CD4-positive, alpha-beta T cell treated with Interleukin-6 at 100 ng/mL for 8 hours (primary cell): ENCODE measurements at regions not wholly inside any gene's neighbourhood (a gene's known extent, or its start where the extent isn't known, plus 50 kb on each side); places are given as distances from the start of the nearest gene placed in this dataset.

Source experiments
- DNase-seq: peaks from one replicate; pipeline ENCODE4 v3.0.0-alpha.2; 2020; ENCODE audit warnings: mixed read lengths, low spot score

DNA sequence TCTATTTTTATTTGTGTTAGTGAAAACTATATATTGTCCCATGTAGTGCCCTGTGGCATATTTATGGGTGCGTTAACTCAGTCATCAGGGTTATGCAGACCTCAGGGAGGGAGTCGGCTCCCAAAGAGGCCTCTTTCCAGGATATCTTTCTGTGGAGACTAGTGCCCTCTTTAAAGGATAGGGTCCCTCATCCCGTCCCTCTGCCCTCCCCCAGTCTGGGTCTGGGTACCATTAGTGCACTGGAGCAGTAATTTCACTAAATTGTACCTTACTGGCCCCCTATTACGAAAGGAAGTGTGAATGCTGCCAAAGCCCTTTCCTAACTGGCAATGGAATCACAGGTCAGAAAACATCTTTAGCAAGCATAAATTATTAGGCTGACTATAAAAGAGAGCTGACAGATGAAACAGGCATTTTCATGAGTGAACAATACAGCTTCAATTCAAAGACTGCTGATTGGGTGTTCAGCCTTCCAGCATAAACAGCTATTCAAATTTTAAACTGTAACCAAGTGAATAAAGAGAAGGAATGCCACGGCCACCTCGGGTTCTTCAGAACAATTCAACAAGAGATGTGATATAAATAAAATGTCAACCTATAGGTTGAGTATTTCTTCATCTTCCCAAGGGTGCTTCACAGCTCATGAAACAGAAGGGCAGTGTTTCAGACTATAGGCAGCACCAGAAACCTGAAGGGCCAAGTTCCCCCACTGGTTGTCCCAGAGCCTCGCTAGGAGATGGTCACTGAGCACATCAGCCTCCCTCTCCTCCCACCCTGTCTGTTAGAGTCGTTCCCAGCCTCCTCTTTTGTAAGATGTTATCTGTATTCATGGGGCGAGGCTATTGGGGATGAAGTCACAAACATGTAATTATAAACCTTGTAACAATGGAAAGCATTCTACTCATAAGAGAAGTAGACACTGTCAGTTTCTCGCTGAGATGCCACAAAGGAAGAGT is 318.7 kb downstream of the TMEM161B start:
- DNase-seq = no peak

DNA sequence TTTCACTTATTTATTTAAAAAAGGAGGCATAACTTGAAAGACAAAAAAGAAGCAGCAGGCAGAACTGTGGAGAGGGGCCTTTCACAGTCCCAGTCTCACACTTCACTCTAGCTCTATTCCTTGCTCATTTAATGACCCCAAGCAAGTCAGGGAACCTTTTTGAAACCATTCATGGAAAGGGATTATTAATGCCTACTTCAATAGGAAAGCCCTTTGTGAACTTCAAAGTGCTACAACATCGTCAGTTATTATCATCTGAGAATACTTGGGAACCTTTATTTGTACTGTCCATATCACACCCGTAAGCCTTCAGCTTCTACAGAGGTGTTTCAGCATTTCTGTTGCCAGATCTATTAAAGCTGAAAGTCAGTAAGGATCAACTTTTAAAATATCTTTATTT is 320.2 kb downstream of the TMEM161B start:
- no peak for DNase-seq

DNA sequence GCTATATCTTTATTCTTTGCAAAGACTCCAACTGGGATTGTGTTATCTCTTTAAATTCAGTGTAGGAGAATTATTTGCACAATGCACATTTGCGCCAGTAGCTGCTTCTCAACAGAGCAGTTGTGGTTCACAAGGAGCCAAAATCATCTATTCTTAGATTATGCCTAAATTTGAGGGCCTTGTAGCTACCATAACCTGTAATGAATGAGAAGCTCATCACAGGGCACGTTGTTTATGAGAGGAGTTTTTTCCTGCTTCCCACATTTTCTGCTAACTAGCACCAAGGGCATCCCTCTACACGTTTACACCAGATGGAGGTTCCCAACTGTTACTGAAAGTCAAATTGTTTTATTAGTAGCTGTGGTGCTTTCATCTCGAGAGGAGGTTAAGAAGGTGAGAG is 322.4 kb downstream of the TMEM161B start:
- DNase-seq = no peak

DNA sequence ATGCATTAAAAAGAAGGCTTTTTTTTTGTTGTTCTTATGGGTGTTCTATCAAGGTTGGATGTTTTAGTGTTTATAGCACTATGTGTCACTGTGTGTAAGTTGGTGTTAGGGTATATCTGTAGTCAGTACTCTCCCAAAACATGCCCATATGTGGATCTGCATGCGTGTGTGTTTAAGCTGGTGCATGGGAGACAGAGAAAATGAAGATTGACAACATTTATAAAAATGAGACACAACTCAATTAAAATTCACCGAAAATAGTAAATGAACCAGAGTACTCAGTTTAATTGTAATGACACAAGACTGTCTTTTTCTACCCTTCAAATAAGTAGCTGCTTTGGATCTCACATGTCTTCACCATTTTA is 323.4 kb downstream of the TMEM161B start:
- no peak for DNase-seq

DNA sequence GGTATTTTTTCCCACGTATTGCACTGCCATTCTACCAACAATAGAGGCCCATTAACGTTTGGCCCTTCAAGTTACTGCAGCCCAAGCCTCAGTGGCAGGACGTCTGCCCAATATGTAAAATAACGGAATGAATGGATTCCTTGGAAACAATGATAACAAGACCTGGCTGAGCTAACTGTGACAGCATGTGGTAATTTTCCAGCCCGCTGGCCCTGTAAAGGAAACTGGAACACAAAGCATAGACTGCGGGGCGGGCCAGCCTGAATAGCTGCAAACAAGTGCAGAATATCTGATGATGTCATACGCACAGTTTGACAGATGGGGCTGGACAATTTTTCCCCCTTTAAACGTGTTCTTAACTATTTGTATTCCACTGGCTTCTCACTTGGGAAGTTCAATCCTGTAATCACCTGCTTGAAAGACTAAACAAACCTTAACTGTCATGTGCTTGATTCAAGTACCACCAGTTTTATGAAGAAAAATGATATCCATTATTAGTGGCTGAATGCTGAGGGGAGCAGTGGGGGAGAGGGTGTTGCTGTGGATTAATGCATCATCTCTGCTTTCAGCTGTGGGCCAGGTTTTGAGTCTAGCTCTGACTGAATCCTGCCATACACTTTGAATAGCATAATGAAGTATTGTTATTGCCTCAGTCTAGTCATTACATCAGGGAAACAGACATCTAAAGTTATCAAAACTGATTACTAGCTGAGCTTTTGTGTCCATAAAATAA is 323.9 kb downstream of the TMEM161B start:
- no peak for DNase-seq

DNA sequence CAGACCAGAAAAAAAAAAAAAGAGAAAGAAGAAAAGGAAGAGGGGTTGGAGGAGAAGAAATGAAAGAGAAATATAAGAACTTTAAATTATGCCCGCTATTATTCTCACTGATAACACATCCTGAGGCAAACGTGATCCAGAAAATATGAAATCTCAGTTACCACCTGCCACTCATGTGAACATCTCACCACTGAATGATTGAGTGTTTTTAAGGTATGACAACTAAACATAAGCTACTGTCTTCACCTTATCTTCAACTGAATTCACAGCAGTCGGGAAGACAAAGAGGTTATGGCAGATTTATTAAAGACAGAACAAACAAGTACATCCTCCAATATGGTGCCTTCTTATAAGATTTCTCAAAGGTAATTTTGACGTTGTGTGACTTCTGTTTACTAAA is 327.9 kb downstream of the TMEM161B start:
- no peak for DNase-seq

DNA sequence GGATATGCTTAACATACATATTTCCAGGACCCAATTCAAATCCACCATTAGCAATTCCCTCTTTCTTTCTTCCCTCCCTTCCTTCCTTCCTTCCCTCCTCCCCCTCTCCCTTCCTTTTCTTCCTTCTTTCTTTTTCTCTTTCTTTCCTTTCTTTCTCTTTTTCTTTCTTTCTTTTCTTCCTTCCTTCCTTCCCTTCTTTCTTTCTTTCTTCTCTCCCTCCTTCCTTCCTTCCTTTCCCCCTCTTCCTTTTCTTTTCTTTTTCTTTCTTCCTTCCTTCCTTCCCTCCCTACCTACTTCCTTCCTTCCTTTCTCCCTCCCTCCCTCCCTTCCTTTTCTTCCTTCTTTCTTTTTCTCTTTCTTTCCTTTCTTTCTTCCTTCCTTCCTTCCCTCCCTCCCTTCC is 332.0 kb downstream of the TMEM161B start:
- DNase-seq = no peak

DNA sequence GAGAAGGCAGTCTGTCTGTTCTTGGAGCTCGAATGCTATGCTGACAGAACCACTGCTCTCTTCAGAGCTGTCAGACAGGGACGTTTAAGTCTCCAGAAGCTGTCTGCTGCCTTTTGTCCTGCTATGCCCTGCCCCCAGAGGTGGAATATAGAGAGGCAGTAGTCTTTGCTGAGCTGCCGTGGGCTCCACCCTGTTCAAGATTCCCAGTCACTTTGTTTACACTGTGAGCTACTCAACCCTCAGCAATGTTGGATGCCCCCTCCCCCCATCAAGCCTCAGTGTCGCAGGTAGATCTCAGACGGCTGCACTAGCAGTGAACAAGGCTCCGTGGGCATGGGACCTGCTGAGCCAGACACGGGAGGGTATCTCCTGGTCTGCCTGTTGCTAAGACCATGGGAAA is 344.2 kb downstream of the TMEM161B start:
- no peak for DNase-seq

DNA sequence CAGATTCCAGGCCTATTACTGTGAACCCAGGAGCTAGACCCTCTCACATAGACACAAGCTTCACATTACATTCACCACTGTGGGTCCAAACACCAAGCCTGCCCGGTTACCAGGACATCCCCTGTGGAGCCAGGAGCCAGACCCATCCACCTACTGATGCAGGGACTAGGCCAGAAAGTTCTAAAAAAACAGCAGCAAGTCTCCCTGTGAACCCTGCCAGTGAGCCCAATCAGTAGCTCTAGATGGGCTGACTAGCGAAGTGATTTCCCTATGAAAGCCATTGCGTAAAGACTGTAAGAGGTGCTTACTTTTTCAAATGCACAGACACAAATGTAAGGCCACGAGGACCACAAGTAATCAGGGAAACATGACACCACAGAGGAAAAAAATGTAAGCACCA is 352.3 kb downstream of the TMEM161B start:
- no peak for DNase-seq

DNA sequence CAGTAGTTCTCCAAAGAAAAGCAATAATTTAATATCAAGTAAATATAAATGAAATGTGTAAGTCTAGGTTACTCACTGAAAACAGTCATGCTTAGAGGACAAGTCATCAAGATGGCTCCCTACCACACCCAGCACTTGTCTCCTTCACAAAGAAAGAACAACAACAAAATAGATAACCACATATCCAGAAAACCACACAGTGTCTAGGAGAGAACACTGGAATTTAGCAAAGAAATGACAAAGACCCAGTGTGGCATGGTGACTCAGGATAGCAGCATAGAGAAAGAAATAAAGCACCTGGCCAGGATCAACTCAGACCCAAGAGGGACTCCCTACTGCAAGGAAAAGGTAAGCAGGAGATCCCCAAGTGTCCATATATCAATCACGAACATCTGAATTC is 356.2 kb downstream of the TMEM161B start:
- DNase-seq = no peak

DNA sequence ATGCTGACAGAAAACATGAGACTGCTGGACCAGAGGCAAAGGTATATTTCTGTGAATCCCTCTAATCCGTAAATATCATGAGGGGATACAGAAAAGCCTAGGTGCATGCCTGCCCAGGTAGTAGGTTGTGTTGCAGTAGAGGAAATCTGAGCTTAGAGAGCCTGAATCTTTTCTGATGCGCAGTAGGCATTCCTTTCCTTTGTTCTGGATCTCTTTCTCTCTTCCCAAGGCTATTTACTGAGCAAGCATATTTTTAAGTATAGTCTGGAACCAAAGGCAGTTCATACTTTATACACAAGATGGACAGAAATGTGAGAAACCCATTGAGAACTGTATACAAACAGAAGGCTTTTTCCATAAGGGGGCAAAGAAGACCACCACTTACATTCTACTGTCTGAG is 359.3 kb downstream of the TMEM161B start:
- DNase-seq = no peak

DNA sequence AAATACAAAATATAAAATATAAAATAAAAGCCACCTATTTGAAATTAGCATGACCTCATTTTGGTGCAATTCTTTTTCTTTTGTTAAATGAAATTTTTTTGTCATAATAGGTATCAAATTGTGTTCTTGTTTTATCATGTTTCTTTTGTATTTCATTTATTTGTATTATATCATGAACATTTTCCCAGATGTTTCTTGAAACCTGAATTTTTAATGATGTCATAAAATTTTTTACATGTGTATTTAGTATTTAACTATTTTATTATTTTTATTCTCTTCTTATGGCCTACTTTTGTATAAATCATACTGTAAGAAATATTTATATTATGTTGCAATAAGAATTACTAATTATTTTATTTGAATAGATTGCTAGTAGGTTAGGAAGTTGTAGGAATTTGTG is 361.7 kb downstream of the TMEM161B start:
- no peak for DNase-seq

DNA sequence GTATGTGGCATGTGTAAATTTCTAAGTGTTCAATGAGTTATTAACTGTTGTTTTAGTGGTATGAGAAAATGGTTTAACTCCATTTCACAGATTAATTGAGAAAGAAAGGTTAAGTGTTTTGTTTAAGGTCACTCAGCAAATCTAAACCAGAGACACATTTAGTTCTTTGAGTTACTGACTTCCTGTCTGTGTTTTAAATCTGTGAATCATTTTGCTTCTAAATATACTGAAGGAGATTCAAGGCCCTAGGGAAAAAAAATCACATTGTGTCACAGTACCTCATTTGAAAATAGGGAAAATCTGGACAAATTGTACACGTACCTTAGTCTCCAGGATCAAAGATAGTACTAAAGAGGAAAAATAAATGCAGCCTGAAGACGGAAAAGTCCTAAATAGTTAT is 368.2 kb downstream of the TMEM161B start:
- no peak for DNase-seq

DNA sequence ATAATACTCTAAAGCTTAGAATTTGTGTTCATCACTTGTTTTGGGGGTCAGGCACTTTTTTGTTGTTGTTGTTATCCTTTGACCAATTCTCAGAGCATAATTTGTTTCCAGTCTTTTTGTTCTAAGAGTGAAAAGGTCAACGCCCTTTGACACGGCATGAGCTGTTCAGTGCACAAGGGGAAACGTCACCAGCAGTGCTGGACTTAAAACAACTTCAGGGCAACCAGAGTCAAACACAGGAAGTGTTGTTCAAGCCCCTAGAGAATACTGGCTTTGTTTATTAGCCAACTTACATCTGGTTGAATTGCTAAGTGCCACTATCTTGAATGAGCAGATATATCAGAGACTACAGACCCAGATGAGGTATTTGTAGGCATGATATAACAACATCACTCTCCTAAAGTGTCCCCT is 368.9 kb downstream of the TMEM161B start:
- no peak for DNase-seq

DNA sequence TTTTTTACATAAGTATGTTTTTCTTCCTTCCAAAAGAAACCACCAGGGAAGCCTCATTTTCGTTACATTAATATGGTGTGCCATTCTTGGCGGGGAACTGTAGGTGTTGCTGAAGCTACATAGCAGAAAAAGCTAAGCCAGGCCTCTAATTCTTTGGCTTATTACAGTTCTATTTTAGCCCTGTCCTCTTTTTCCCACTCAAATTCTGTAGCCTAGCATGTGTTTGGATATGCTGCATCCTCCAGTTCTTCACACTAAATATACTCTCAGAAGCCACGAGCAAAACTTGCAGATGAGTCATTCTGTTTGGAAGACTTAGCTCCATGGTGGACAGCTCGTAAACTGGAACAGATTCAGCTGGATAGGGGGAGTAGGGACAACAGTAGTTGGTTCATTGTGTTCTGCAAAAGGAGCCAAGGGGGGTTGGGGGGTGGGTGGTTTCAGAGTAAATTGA is 369.4 kb downstream of the TMEM161B start:
- DNase-seq = no peak

DNA sequence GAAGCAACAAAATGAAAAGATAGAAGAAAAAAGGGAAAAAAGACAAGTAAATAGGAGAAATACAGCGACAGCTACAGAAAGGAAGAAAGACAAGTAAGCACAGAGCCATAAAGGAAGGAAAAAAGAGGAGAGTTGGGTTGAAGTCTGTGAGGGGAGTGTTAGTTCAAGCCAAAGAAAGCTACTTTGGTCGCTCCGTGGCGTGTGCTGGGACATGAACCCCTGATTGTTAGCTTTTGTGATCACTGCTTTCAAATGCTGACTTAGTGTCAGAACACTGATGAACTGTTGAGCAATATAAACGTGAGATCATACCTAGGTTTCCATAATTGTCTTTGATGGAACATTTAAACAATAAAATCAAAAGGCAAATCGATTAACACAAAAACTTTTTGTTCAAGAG is 370.1 kb downstream of the TMEM161B start:
- DNase-seq = no peak

DNA sequence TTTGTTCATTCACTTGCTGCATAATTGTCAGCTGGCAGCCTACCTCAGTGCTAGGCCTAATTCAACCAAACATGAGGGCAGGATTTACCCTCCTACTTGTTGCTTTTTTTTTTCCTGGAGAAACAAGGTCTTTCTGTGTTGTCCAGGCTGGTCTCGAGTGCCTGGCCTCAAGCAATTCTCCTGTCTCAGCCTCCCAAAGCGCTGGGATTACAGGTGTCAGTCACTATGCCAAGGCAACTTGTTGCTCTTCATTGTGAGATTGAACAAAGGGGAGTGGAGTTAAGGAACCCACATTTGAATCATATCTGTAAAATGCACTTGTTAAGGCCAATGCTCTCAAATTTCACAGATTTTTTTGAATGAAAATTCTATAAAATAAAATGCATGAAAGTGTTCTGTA is 380.5 kb downstream of the TMEM161B start:
- no peak for DNase-seq

DNA sequence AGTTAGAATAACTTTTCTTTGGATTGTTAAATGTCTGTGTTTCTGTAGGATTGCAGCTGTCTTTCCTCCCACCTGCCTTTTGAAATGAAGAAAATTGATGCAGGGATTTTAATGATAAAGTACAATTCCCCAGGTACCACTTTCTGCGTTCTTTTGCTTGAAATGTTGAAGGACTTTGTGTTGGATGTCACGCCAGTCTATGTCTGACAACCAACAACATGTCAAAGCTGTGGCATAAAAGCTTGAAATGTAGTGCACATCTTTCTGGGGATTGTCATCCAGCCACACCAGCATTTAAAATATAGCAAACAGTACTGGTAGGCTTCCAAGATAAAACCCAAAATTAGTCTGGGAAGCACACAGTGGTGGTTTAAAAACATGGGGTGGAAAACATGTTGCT is 381.4 kb downstream of the TMEM161B start:
- DNase-seq = no peak

DNA sequence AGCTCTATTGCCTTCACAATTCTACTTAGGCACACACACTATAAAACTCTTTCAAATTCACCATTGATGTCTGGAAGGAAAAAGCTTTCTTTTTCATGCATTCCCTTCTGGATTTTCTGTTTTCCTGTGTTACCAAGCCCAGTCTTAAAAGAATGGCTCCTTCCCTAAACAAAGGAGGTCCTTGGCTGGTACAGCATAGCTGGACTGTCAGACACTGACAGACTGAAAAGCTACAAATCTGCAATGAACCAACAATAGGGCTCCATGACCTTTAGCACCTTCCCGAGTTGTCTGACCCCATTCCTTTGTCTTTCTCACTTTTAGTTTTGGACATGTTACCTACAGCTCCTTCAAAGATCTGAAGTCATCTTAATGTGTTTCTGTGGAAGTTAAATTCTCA is 382.5 kb downstream of the TMEM161B start:
- DNase-seq = no peak

DNA sequence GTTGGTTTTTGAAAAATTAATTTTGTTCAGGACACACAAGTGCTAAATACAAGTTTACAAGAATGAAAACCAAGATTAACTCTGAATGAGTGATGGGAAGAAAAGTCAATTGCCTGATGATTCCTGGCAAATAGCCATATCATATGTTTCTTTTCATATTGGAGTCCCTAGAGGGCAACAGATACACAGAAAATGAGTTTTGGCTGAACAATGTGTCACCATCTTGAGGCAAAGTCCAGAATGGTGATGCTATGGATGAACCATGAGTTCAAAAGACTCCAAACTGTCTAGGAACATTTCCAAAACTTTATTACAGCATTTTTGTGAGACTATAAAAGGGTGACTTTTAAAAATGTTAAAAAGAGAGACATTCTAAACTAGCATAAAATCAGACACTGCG is 382.9 kb downstream of the TMEM161B start:
- DNase-seq = no peak

DNA sequence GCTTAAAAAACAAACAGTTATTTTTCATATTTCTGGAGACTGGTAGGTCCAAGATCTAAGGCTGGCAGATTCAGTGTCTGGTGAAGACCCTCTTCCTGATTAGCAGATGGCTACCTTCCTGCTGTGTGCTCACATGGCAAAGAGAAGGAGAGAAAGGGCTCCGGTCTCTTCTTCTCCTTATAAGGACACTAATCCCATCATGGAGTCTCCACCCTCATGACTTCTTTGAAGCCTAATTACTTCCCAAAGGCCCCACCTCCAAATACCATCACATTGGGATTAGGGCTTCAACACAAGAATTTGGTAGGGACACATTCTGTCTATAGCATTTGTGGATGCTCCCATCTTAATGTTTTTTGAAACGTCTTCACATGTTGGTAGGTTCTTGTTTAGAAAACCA is 391.1 kb downstream of the TMEM161B start:
- no peak for DNase-seq

DNA sequence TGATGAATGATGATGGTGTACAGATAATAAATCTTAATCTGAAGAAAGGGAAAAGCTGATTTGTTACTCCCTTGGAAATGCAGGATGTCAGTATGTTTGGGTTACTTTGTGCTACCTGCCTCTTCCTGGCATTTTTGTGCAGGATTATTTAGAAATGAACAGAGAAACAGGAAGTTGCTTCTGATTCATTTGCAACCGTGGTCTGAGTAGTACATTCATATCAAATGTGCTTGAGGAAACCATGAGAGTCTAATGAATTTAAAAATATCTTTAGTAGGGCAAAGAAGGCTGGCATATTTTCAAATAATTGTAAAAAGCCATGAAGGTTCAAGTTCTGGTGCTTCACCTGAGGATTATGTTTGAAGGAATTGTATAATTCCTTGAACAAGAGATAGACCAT is 391.6 kb downstream of the TMEM161B start:
- no peak for DNase-seq

DNA sequence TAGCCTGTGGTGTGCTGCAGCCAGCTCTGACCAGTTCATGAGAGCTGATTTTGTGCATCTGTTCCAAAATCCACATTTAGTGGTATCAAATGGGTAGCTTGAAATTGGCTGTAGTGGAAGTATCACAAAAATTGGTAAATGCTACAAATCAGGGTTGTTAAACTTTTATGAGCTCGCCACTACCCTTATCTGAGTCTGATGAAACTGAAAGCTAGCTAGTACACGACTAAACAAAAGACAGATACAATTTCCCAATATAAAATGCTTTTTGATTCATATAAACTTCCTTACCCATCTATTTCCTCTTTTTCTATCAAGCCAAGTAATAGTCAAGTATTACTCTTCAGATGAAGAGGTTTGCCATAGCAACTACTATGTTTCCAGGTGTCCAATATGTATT is 392.0 kb downstream of the TMEM161B start:
- DNase-seq = no peak
